Smooth muscle cell (in vitro differentiated cells): ENCODE measurements at regions not wholly inside any gene's neighbourhood (a gene's known extent, or its start where the extent isn't known, plus 50 kb on each side); places are given as distances from the start of the nearest gene placed in this dataset.
A peak's percentile ranks its signal among the peaks of the same experiment; 100 is the strongest.

ENCODE experiments used
- DNase-seq: peaks from one replicate; lab custom pipeline; 2025; ENCODE audit not compliant: unreplicated experiment; lab: John Stamatoyannopoulos, UW
- H2AFZ ChIP-seq: fragments of 200-600 bp; sonication (generic); 2 replicates; pipeline ENCODE4 v1.6.0; 2016; ENCODE audit warnings: antibody characterized with exemption, low read depth, mild to moderate bottlenecking
- H3F3A ChIP-seq: fragments of 200-600 bp; sonication (generic); 2 replicates; pipeline ENCODE4 v1.6.0; 2017; ENCODE audit warnings: antibody characterized with exemption, low read depth
- H3K27ac ChIP-seq: fragments of 200-600 bp; sonication (generic); 2 replicates; pipeline ENCODE4 v1.5.1; 2016; ENCODE audit warnings: low read depth, mild to moderate bottlenecking
- H3K27me3 ChIP-seq: fragments of 200-600 bp; sonication (generic); 2 replicates; pipeline ENCODE4 v1.6.1; 2016; ENCODE audit warnings: low read depth, mild to moderate bottlenecking
- H3K36me3 ChIP-seq: fragments of 200-600 bp; sonication (generic); 2 replicates; pipeline ENCODE4 v1.5.1; 2016; ENCODE audit warnings: low read depth
- H3K4me1 ChIP-seq: fragments of 200-600 bp; sonication (generic); 2 replicates; pipeline ENCODE4 v1.5.1; 2016; ENCODE audit warnings: low read depth
- H3K4me2 ChIP-seq: fragments of 200-600 bp; sonication (generic); 2 replicates; pipeline ENCODE4 v1.6.0; 2016; ENCODE audit warnings: mild to moderate bottlenecking
- H3K4me3 ChIP-seq: fragments of 200-600 bp; sonication (generic); 2 replicates; pipeline ENCODE4 v1.5.1; 2016; ENCODE audit warnings: mild to moderate bottlenecking
- H3K79me2 ChIP-seq: fragments of 200-600 bp; sonication (generic); 2 replicates; pipeline ENCODE4 v1.6.0; 2016; ENCODE audit warnings: low read depth, mild to moderate bottlenecking
- H3K9ac ChIP-seq: fragments of 200-600 bp; sonication (generic); 2 replicates; pipeline ENCODE4 v1.6.0; 2016; ENCODE audit warnings: low read depth
- H3K9me3 ChIP-seq: fragments of 200-600 bp; sonication (generic); replicated peaks from 2 replicates; pipeline ENCODE4 v1.5.1; 2016; ENCODE audit warnings: low read depth
- H4K20me1 ChIP-seq: fragments of 200-600 bp; sonication (generic); 2 replicates; pipeline ENCODE4 v1.6.0; 2016; ENCODE audit warnings: low read depth
- WGBS: methylation state at CpG from one replicate; pipeline ENCODE4 v1.1.7; 2016; ENCODE audit warnings: low lambda C conversion rate; 5-methylcytosine and 5-hydroxymethylcytosine counted together
- TF ChIP-seq, protein P1 (sequence below): fragments of 200-600 bp; sonication (generic); IDR thresholded peaks from 2 replicates; pipeline ENCODE4 v1.5.1; 2017; ENCODE audit warnings: borderline replicate concordance, mild to moderate bottlenecking, antibody characterized with exemption; ENCODE audit not compliant: insufficient read depth, poor library complexity, severe bottlenecking

GRCh38 chr4:188266386-188266785, 127.1 kb downstream of the TRIML1 start:
- Histone ChIP-seq H3K27me3 (no peaks in the 10 kb centered on the region), H3F3A (no peaks in the 10 kb centered on the region), H3K4me2 (no peak overlapping the region), H2AFZ (peak overlapping the region; percentile 8), H3K9me3 (no peaks in the 10 kb centered on the region), H3K79me2 (no peaks in the 10 kb centered on the region), H3K4me1 (no peaks in the 10 kb centered on the region), H3K9ac (no peak overlapping the region), H3K4me3 (no peak overlapping the region), H4K20me1 (no peaks in the 10 kb centered on the region), H3K27ac (no peak overlapping the region), H3K36me3 (no peaks in the 10 kb centered on the region)
- no peak for DNase-seq
- TF ChIP-seq, protein P1, sequence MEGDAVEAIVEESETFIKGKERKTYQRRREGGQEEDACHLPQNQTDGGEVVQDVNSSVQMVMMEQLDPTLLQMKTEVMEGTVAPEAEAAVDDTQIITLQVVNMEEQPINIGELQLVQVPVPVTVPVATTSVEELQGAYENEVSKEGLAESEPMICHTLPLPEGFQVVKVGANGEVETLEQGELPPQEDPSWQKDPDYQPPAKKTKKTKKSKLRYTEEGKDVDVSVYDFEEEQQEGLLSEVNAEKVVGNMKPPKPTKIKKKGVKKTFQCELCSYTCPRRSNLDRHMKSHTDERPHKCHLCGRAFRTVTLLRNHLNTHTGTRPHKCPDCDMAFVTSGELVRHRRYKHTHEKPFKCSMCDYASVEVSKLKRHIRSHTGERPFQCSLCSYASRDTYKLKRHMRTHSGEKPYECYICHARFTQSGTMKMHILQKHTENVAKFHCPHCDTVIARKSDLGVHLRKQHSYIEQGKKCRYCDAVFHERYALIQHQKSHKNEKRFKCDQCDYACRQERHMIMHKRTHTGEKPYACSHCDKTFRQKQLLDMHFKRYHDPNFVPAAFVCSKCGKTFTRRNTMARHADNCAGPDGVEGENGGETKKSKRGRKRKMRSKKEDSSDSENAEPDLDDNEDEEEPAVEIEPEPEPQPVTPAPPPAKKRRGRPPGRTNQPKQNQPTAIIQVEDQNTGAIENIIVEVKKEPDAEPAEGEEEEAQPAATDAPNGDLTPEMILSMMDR, result no peak
- 66% methylated on average over 6 of the region's 6 CpGs for WGBS

DNA sequence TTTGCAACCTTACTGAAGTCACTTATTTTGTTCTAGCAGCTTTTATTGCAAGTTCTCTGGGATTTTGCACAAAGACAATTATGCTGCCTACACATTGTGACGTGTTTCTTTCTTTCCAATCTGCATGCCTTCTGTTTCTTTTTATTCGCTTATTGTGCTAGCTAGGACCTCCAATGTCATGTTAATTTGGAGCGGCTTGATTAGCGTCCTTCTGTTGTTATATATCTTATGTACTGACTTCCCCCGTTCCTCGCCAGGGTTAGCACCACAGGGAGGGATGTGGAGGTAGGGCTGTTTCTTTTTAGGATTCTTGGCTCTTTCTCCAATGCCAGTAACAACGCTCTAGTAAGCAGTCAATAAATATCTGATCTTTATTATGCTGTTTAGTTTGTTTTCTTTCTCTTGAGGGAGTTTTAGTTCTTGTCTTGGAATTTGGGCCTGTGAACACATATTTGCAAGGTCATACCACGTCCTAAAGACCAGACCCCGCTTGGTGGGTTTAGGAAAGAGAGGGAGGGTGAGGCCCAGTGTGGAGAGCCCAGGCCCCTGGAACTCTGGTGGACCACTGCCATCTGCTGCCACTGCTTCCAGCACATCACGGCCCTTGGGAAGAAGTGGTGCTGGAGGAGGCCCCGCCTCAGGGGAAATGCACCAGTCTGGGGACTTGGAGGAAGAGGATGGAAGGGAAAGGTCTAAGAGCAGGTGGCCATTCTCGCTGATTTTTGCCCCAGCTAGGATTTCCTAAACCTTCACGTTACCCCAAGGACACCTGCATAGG, 129.1 kb downstream of the TRIML1 start:
- Histone ChIP-seq H3K4me2 (no peak overlapping the region), H3K79me2 (no peaks in the 10 kb centered on the region), H3K4me1 (no peaks in the 10 kb centered on the region), H3K9me3 (no peaks in the 10 kb centered on the region), H4K20me1 (no peaks in the 10 kb centered on the region), H3K4me3 (no peak overlapping the region), H3K27ac (no peak overlapping the region), H3K36me3 (no peaks in the 10 kb centered on the region), H3F3A (no peaks in the 10 kb centered on the region), H3K9ac (no peak overlapping the region), H2AFZ (no peak overlapping the region), H3K27me3 (no peaks in the 10 kb centered on the region)
- TF ChIP-seq, protein P1, result no peak
- WGBS, result 86% methylated on average over 13 of the region's 13 CpGs
- no peak for DNase-seq

DNA sequence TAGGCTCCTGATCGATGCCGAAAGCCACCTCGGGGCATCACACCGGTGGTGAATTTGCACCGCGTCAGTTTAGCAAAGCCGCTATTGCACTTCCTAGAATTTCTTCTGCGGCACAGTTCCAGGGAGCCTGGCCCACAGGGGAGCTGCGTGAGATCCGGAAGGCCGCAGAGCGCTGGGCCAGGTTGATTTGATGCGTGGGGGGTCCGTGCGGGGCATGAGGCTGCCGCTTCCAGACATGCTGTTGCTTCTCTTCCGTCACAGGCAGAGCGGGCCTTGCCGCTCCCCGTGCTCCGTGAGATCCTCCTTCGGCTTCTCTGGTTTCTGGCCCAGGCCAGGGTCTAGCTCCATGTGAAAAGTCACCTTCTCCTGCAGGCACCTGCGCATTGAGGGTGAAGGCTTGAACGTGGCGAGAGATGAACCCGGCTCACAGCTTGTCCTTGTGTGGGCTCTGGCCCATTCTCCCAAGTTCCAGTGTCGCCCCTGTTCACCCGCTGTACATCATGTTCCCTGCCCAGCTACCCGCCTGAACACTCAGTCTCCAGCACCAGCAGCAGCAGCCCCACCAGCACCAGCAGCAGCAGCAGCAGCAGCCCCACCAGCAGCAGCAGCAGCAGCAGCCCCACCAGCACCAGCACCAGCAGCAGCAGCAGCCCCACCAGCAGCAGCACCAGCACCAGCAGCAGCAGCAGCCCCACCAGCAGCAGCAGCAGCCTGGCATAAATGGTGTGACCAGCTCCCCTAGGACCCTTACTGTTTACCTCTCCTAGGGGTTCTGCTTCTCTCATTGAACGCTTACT, 131.2 kb downstream of the TRIML1 start:
- H3K9ac ChIP-seq, result no peak overlapping the region
- H4K20me1 ChIP-seq, result no peaks in the 10 kb centered on the region
- H3K27ac ChIP-seq, result no peak overlapping the region
- H3K9me3 ChIP-seq, result no peaks in the 10 kb centered on the region
- H3K4me2 ChIP-seq, result no peak overlapping the region
- H3K4me3 ChIP-seq, result no peak overlapping the region
- no peaks in the 10 kb centered on the region for H3K27me3 ChIP-seq
- no peak for DNase-seq
- no peaks in the 10 kb centered on the region for H3K79me2 ChIP-seq
- TF ChIP-seq, protein P1, result no peak
- H2AFZ ChIP-seq, result no peak overlapping the region
- no peaks in the 10 kb centered on the region for H3F3A ChIP-seq
- H3K36me3 ChIP-seq, result no peaks in the 10 kb centered on the region
- H3K4me1 ChIP-seq, result no peaks in the 10 kb centered on the region
- WGBS, result 94% methylated on average over 30 of the region's 30 CpGs
